IMR-90 (cell line): ENCODE measurements at regions not wholly inside any gene's neighbourhood (a gene's known extent, or its start where the extent isn't known, plus 50 kb on each side); places are given as distances from the start of the nearest gene placed in this dataset.

Experiments used
- ATAC-seq: fragments of 200-7000 bp; cut with Tn5 transposase; 2 replicates; pipeline ENCODE4 v1.9.1; 2020; ENCODE audit warnings: low read depth, mild to moderate bottlenecking, moderate library complexity
- BruUV-seq: library from RNA; stranded (reverse); fragments of 400-500 nt; replicated peaks from 2 replicates; lab custom pipeline; 2021; lab: Mats Ljungman, UMichigan
- CTCF ChIA-PET: fragments of 300-600 bp; formaldehyde crosslinking; extraction: SDS; loops from one replicate; lab custom pipeline; 2021; ENCODE audit warnings: antibody characterized with exemption; lab: Yijun Ruan, JAX
- POLR2A ChIA-PET: fragments of 300-600 bp; sonication (Branson Sonifier 250); formaldehyde crosslinking; loops from one replicate; lab custom pipeline; 2022; ENCODE audit warnings: antibody characterized with exemption; ENCODE audit not compliant: unreplicated experiment; lab: Charles Lee
- DNase-seq: peaks from one replicate; pipeline ENCODE4 v3.0.0; 2013
- H2AFZ ChIP-seq: replicated peaks from 2 replicates; pipeline ENCODE3; 2013; ENCODE audit warnings: low read length, mild to moderate bottlenecking; ENCODE audit not compliant: poor library complexity
- H2AK5ac ChIP-seq: 2 replicates; pipeline ENCODE4 v1.6.1; 2013; ENCODE audit warnings: low read depth, low read length, inconsistent platforms
- H2AK9ac ChIP-seq: replicated peaks from 2 replicates; pipeline ENCODE3; 2013; ENCODE audit warnings: mild to moderate bottlenecking, low read depth, low read length, moderate library complexity; ENCODE audit not compliant: poor library complexity
- H2BK120ac ChIP-seq: 2 replicates; pipeline ENCODE4 v1.6.1; 2013; ENCODE audit warnings: low read depth, low read length, inconsistent platforms
- H2BK15ac ChIP-seq: 3 replicates; pipeline ENCODE4 v1.6.1; 2013; ENCODE audit warnings: low read depth, low read length, inconsistent platforms
- H2BK20ac ChIP-seq: 2 replicates; pipeline ENCODE4 v1.6.1; 2013; ENCODE audit warnings: low read depth, mild to moderate bottlenecking, inconsistent platforms, low read length, moderate library complexity
- H2BK5ac ChIP-seq: 2 replicates; pipeline ENCODE4 v1.6.1; 2013; ENCODE audit warnings: mild to moderate bottlenecking, low read depth, low read length, inconsistent platforms; ENCODE audit not compliant: poor library complexity, severe bottlenecking
- H3K14ac ChIP-seq: replicated peaks from 2 replicates; pipeline ENCODE4 v1.6.1; 2013; ENCODE audit warnings: low read depth, low read length, inconsistent platforms
- H3K18ac ChIP-seq: 2 replicates; pipeline ENCODE4 v1.6.1; 2013; ENCODE audit warnings: low read depth, low read length, control low read depth
- H3K23ac ChIP-seq: 2 replicates; pipeline ENCODE4 v1.6.1; 2013; ENCODE audit warnings: low read depth, low read length, inconsistent platforms
- H3K27ac ChIP-seq: 2 replicates; pipeline ENCODE4 v1.5.1; 2013; ENCODE audit warnings: mild to moderate bottlenecking, control low read depth, low read length; ENCODE audit not compliant: insufficient read depth
- H3K27me3 ChIP-seq: 2 replicates; pipeline ENCODE4 v1.6.1; 2013; ENCODE audit warnings: low read length; ENCODE audit not compliant: control insufficient read depth, insufficient read depth
- H3K36me3 ChIP-seq: 2 replicates; pipeline ENCODE4 v1.6.1; 2013; ENCODE audit warnings: low read length, mixed read lengths; ENCODE audit not compliant: control insufficient read depth, insufficient read depth
- H3K4ac ChIP-seq: 2 replicates; pipeline ENCODE4 v1.6.1; 2013; ENCODE audit warnings: low read depth, low read length, inconsistent platforms
- H3K4me1 ChIP-seq: 2 replicates; pipeline ENCODE4 v1.6.1; 2013; ENCODE audit warnings: low read length, mixed read lengths; ENCODE audit not compliant: control insufficient read depth, insufficient read depth
- H3K4me2 ChIP-seq: 2 replicates; pipeline ENCODE4 v1.6.1; 2013; ENCODE audit warnings: low read depth, mild to moderate bottlenecking, control low read depth, low read length, moderate library complexity
- H3K4me3 ChIP-seq: 2 replicates; pipeline ENCODE4 v1.5.1; 2013; ENCODE audit warnings: low read depth, mild to moderate bottlenecking, control low read depth, low read length, moderate library complexity; ENCODE audit not compliant: insufficient read depth
- H3K56ac ChIP-seq: 2 replicates; pipeline ENCODE4 v1.6.1; 2013; ENCODE audit warnings: low read length, inconsistent platforms; ENCODE audit not compliant: insufficient read depth; ENCODE audit errors: extremely low read depth
- H3K79me1 ChIP-seq, 2 experiments: 2 replicates each; pipeline ENCODE4 v1.6.1; 2013; ENCODE audit warnings: low read length in 2 of 2, inconsistent platforms in 1 of 2, low read depth in 1 of 2
- H3K9ac ChIP-seq: 2 replicates; pipeline ENCODE4 v1.6.1; 2013; ENCODE audit warnings: low read depth, low read length, control low read depth
- H3K9me1 ChIP-seq: 2 replicates; pipeline ENCODE4 v1.6.1; 2013; ENCODE audit warnings: low read length, inconsistent platforms; ENCODE audit not compliant: insufficient read depth
- H3K9me3 ChIP-seq: 2 replicates; pipeline ENCODE4 v1.6.1; 2013; ENCODE audit warnings: low read length; ENCODE audit not compliant: control insufficient read depth, insufficient read depth
- H4K20me1 ChIP-seq: 2 replicates; pipeline ENCODE4 v1.6.1; 2013; ENCODE audit warnings: low read length, inconsistent platforms; ENCODE audit not compliant: insufficient read depth
- H4K5ac ChIP-seq: 2 replicates; pipeline ENCODE4 v1.6.1; 2013; ENCODE audit warnings: mild to moderate bottlenecking, low read depth, low read length, control low read depth
- H4K8ac ChIP-seq, 2 experiments: 2 replicates each; pipeline ENCODE4 v1.6.1; 2013; ENCODE audit warnings: low read depth in 2 of 2, low read length in 2 of 2, control low read depth in 1 of 2, inconsistent platforms in 1 of 2
- H4K91ac ChIP-seq: 2 replicates; pipeline ENCODE4 v1.6.1; 2013; ENCODE audit warnings: low read depth, low read length, inconsistent platforms; ENCODE audit not compliant: insufficient read depth
- CEBPB ChIP-seq: IDR thresholded peaks from 2 replicates; pipeline ENCODE4 v1.6.1; 2012; ENCODE audit warnings: low read depth, low read length, improper control_type of control experiment
- MXI1 ChIP-seq: IDR thresholded peaks from 2 replicates; pipeline ENCODE4 v1.6.1; 2012; ENCODE audit warnings: low read depth, mild to moderate bottlenecking, low read length, moderate library complexity, borderline replicate concordance
- RFX5 ChIP-seq: IDR thresholded peaks from 2 replicates; pipeline ENCODE4 v1.8.0; 2012; ENCODE audit warnings: low read depth, mild to moderate bottlenecking, low read length, moderate library complexity
- WGBS, 2 experiments: methylation state at CpG; one replicate each; pipeline versions ENCODE4 v1.1.5 to v1.1.7; 2013; ENCODE audit warnings: missing lambda C conversion rate in 2 of 2; ENCODE audit not compliant: insufficient read length in 1 of 2; ENCODE audit errors: extremely low coverage in 2 of 2; 5-methylcytosine and 5-hydroxymethylcytosine counted together
- dilution Hi-C: fragments of 300-500 bp; cut with HindIII; formaldehyde crosslinking; loops from one replicate; pipeline ENCODE4 v1.14.3; 2018; ENCODE audit warnings: low sequenced_read_pairs; ENCODE audit not compliant: unreplicated experiment
- in situ Hi-C: fragments of 300-500 bp; cut with MboI; formaldehyde crosslinking; loops from 3 replicates; pipeline ENCODE4 v1.14.3; 2019; ENCODE audit warnings: low sequenced_read_pairs, inconsistent platforms, mixed read lengths
- intact Hi-C: fragments of 100-400 bp; cut with micrococcal nuclease; formaldehyde crosslinking; loops from 2 replicates; pipeline ENCODE4 v1.10.0; 2022
- TF ChIP-seq, protein P1 (sequence below): conservative IDR thresholded peaks from 2 replicates; pipeline ENCODE4 v1.5.1; 2012; ENCODE audit warnings: mild to moderate bottlenecking, low read depth, low read length, improper control_type of control experiment

DNA sequence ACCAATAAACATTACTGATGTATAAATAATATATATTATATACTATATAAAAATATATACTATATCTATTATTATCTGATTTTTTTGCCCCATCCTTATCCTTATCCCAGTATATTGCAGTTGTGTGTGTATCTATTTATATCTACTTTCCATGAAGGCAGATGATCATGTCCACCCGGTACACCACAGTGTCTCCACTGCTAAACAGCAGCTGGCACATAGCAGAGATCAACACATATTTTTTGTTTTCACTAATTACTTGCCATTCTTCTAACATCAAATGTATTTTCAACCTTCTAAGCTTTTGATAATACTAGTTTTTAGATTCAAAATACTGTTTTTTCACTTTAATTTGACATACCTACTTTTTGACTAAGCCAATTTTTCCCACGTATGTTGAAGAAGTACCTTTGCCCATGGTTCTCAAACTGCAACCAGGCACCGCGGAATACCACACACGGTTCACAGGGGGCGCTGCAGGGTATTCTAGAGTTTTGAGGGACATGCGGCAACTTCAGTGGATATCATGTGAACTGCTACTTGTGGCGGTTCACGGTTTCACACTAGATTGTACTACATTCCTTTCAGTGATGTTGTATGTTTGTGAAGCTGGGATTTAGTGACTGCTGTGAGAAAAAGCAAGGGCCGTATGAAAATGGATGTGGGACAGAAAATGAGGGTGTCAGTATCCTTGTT is 182.5 kb upstream of the NPY2R start:
- Histone ChIP-seq H3K9ac (no peak overlapping the region), H3K14ac (no peak overlapping the region), H3K36me3 (no peaks in the 10 kb centered on the region), H3K23ac (no peak overlapping the region), H2BK120ac (no peak overlapping the region), H2AFZ (no peak overlapping the region), H3K4me1 (no peaks in the 10 kb centered on the region), H4K8ac (no peak overlapping the region), H2AK5ac (no peak overlapping the region), H2BK15ac (no peak overlapping the region), H3K9me3 (no peaks in the 10 kb centered on the region), H3K27ac (no peak overlapping the region), H3K56ac (no peak overlapping the region), H2BK5ac (no peak overlapping the region), H3K4ac (no peak overlapping the region), H4K91ac (no peak overlapping the region), H4K20me1 (no peaks in the 10 kb centered on the region), H4K5ac (no peak overlapping the region), H3K4me2 (no peak overlapping the region), H3K4me3 (no peak overlapping the region), H3K9me1 (no peaks in the 10 kb centered on the region), H2AK9ac (no peak overlapping the region), H3K18ac (no peak overlapping the region), H3K27me3 (no peaks in the 10 kb centered on the region), H2BK20ac (no peak overlapping the region), H3K79me1 (no peaks in the 10 kb centered on the region)
- ChIA-PET POLR2A (no interaction called here), CTCF (no interaction called here)
- TF ChIP-seq, protein P1, sequence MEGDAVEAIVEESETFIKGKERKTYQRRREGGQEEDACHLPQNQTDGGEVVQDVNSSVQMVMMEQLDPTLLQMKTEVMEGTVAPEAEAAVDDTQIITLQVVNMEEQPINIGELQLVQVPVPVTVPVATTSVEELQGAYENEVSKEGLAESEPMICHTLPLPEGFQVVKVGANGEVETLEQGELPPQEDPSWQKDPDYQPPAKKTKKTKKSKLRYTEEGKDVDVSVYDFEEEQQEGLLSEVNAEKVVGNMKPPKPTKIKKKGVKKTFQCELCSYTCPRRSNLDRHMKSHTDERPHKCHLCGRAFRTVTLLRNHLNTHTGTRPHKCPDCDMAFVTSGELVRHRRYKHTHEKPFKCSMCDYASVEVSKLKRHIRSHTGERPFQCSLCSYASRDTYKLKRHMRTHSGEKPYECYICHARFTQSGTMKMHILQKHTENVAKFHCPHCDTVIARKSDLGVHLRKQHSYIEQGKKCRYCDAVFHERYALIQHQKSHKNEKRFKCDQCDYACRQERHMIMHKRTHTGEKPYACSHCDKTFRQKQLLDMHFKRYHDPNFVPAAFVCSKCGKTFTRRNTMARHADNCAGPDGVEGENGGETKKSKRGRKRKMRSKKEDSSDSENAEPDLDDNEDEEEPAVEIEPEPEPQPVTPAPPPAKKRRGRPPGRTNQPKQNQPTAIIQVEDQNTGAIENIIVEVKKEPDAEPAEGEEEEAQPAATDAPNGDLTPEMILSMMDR: peak; percentile 19; the same call in 1 of the 2 replicates
- TF ChIP-seq CEBPB (no peak), RFX5 (no peak), MXI1 (no peak)
- ATAC-seq (0 out of 2 replicates have a peak, but pooled peaks have one; percentile 29), DNase-seq (no peak)
- in situ Hi-C loops (no loop called here), dilution Hi-C loops (no loop called here), intact Hi-C loops (no loop called here)
- 13% methylated on average over 4 of the region's 10 CpGs; no CpG with 5 or more reads in 1 of the 2 experiments for WGBS, 2 experiments
- no TSS peak for BruUV-seq
